Activated CD8-positive, alpha-beta memory T cell treated with anti-CD3 and anti-CD28 coated beads, Interleukin-2, amount 50 U/mL, for 1 hour (primary cell): ENCODE measurements at regions not wholly inside any gene's neighbourhood (a gene's known extent, or its start where the extent isn't known, plus 50 kb on each side); places are given as distances from the start of the nearest gene placed in this dataset.

ENCODE experiments used
- DNase-seq: peaks from one replicate; pipeline ENCODE4 v3.0.0-alpha.2; 2020; ENCODE audit errors: extremely low read depth

- DNase-seq: no peak
These were observed 530.0 kb downstream of the BCL11B start for GRCh38 chr14:98742001-98742400.

GRCh38 chr14:98743536-98743935 lies 528.5 kb downstream of the BCL11B start:
- no peak for DNase-seq

GRCh38 chr14:98748966-98749365 lies 523.0 kb downstream of the BCL11B start:
- no peak for DNase-seq

GRCh38 chr14:98751110-98751509 lies 520.9 kb downstream of the BCL11B start:
- DNase-seq: no peak

- no peak for DNase-seq
These were observed 519.3 kb downstream of the BCL11B start for GRCh38 chr14:98752660-98753059.

GRCh38 chr14:98754343-98755020 lies 517.5 kb downstream of the BCL11B start:
- DNase-seq: no peak

GRCh38 chr14:98756749-98757148 lies 515.2 kb downstream of the BCL11B start:
- DNase-seq: no peak

- DNase-seq: no peak
These were observed 513.6 kb downstream of the BCL11B start for GRCh38 chr14:98758440-98758839.

- DNase-seq: no peak
These were observed 510.0 kb downstream of the BCL11B start for GRCh38 chr14:98761993-98762392.

GRCh38 chr14:98766818-98767217 lies 505.2 kb downstream of the BCL11B start:
- no peak for DNase-seq

GRCh38 chr14:98769326-98769725 lies 502.7 kb downstream of the BCL11B start:
- DNase-seq: no peak

- DNase-seq: no peak
These were observed 501.8 kb downstream of the BCL11B start for GRCh38 chr14:98770151-98770550.

- no peak for DNase-seq
These were observed 498.2 kb downstream of the BCL11B start for GRCh38 chr14:98773814-98774213.

GRCh38 chr14:98775892-98776291 lies 496.1 kb downstream of the BCL11B start:
- no peak for DNase-seq

- DNase-seq: no peak
These were observed 489.9 kb downstream of the BCL11B start for GRCh38 chr14:98782062-98782461.

- no peak for DNase-seq
These were observed 486.4 kb downstream of the BCL11B start for GRCh38 chr14:98785578-98785977.

- no peak for DNase-seq
These were observed 485.5 kb downstream of the BCL11B start for GRCh38 chr14:98786456-98786855.

GRCh38 chr14:98791661-98792060 lies 480.3 kb downstream of the BCL11B start:
- DNase-seq: no peak

GRCh38 chr14:98792171-98792570 lies 479.8 kb downstream of the BCL11B start:
- no peak for DNase-seq

- DNase-seq: no peak
These were observed 473.9 kb downstream of the BCL11B start for GRCh38 chr14:98798099-98798498.

GRCh38 chr14:98799891-98800290 lies 472.1 kb downstream of the BCL11B start:
- DNase-seq: no peak

GRCh38 chr14:98802044-98802443 lies 470.0 kb downstream of the BCL11B start:
- DNase-seq: no peak

GRCh38 chr14:98803196-98803595 lies 468.8 kb downstream of the BCL11B start:
- DNase-seq: no peak
